AG08396 (cell line): ENCODE measurements at regions not wholly inside any gene's neighbourhood (a gene's known extent, or its start where the extent isn't known, plus 50 kb on each side); places are given as distances from the start of the nearest gene placed in this dataset.

Source experiments
- DNase-seq: peaks from one replicate; pipeline ENCODE4 v3.0.0; 2012; ENCODE audit warnings: low spot score, mixed read lengths

- DNase-seq = no peak
Measured at GRCh38 chr21:27315373-27315772, 348.5 kb upstream of the ADAMTS5 start.

- no peak for DNase-seq
Measured at GRCh38 chr21:27314131-27314530, 347.2 kb upstream of the ADAMTS5 start.

GRCh38 chr21:27306791-27307775 lies 340.2 kb upstream of the ADAMTS5 start:
- no peak for DNase-seq

GRCh38 chr21:27306206-27306605 lies 339.3 kb upstream of the ADAMTS5 start:
- no peak for DNase-seq

GRCh38 chr21:27301220-27301619 lies 334.3 kb upstream of the ADAMTS5 start:
- no peak for DNase-seq

GRCh38 chr21:27300770-27301169 lies 333.9 kb upstream of the ADAMTS5 start:
- DNase-seq = no peak

GRCh38 chr21:27298465-27298864 lies 331.6 kb upstream of the ADAMTS5 start:
- no peak for DNase-seq

- DNase-seq = no peak
Measured at GRCh38 chr21:27293239-27293638, 326.4 kb upstream of the ADAMTS5 start.

- DNase-seq = no peak
Measured at GRCh38 chr21:27292783-27293182, 325.9 kb upstream of the ADAMTS5 start.

- DNase-seq = no peak
Measured at GRCh38 chr21:27292229-27292628, 325.3 kb upstream of the ADAMTS5 start.

GRCh38 chr21:27291006-27291405 lies 324.1 kb upstream of the ADAMTS5 start:
- no peak for DNase-seq

GRCh38 chr21:27290028-27290427 lies 323.1 kb upstream of the ADAMTS5 start:
- DNase-seq = no peak

GRCh38 chr21:27286760-27287159 lies 319.9 kb upstream of the ADAMTS5 start:
- DNase-seq = no peak

- no peak for DNase-seq
Measured at GRCh38 chr21:27277110-27277509, 310.2 kb upstream of the ADAMTS5 start.

GRCh38 chr21:27275294-27275927 lies 308.5 kb upstream of the ADAMTS5 start:
- peak; percentile 31 for DNase-seq

GRCh38 chr21:27269644-27270043 lies 302.8 kb upstream of the ADAMTS5 start:
- peak; percentile 71 for DNase-seq

- DNase-seq = no peak
Measured at GRCh38 chr21:27268290-27268689, 301.4 kb upstream of the ADAMTS5 start.

- DNase-seq = no peak
Measured at GRCh38 chr21:27265949-27266348, 299.1 kb upstream of the ADAMTS5 start.

- DNase-seq = no peak
Measured at GRCh38 chr21:27265492-27265891, 298.6 kb upstream of the ADAMTS5 start.

- no peak for DNase-seq
Measured at GRCh38 chr21:27261676-27262075, 294.8 kb upstream of the ADAMTS5 start.

GRCh38 chr21:27260728-27261127 lies 293.8 kb upstream of the ADAMTS5 start:
- DNase-seq = no peak

GRCh38 chr21:27258742-27259448 lies 292.0 kb upstream of the ADAMTS5 start:
- no peak for DNase-seq
